ENCODE measurements at regions not wholly inside any gene's neighbourhood (a gene's known extent, or its start where the extent isn't known, plus 50 kb on each side); places are given as distances from the start of the nearest gene placed in this dataset.
"Not testable (repeated sequence)": the region's sequence is repeated elsewhere in the genome, so short reads cannot be mapped to it uniquely, and the experiment has no call there.

DNA sequence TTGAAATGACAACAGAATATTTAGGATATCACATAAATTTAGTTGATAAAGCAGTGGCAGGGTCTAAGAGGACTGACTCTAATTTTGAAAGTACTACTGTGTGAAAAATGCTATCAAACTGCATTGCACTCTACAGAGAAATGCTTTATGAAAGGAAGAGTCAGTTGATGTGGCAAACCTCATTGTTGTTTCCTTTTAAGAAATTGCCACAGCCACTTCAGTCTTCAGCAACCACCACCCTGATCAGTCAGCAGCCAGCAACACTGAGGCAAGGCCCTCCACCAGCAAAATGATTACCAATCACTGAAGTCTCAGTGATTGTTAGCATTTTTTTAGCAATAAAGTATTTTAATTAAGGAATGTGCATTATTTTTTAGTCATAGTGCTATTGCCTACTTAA lies 488.7 kb upstream of the SLC39A10 start:
- DNase-seq (ENCODE audit: low read depth, low spot score): no peak

DNA sequence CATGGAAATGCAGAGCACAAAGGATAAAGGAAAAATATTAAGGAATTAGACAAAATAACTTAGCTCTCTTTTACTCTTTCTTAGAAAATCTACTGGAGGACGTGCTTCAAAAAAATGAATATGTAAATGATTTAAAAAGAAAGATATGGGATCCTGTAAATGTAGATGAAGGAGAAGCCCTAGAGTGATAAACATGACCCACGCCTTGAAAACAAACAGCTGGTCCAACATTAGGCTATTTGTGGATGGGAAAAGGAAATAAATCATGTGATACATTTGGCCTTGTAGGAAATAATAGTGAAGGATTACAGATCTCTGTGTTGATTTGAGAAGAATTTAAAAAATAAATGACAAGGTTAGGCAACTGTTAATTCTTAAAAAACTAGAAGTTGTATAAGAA lies 492.1 kb upstream of the SLC39A10 start:
- DNase-seq (ENCODE audit: low read depth, low spot score): no peak

GRCh38 chr2:195162918-195163317 lies 494.1 kb upstream of the SLC39A10 start:
- no peak for DNase-seq (ENCODE audit: low read depth, low spot score)

- no peak for DNase-seq (ENCODE audit: low read depth, low spot score)
Observed at GRCh38 chr2:195162194-195162593, 494.8 kb upstream of the SLC39A10 start.

DNA sequence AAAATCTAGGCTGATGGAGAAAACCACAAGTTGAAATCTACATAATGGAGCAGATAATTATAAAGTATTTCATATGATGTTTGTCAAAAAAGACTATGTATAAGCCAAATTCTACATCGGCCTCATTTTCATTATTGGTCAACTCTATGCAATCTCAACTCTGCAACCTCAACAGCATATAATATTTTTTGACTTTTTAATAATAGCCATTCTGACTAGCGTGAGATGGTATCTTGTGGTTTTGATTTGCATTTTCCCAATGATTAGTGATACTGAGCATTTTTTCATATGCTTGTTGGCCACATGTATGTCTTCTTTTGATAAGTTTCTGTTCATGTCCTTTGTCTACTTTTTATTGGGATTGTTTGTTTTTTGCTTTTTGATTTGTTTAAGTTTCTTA lies 496.1 kb upstream of the SLC39A10 start:
- no peak for DNase-seq (ENCODE audit: low read depth, low spot score)

- no peak for DNase-seq (ENCODE audit: low read depth, low spot score)
Observed at GRCh38 chr2:195151711-195152110, 505.3 kb upstream of the SLC39A10 start.

- DNase-seq (ENCODE audit: low read depth, low spot score): no peak
Observed at GRCh38 chr2:195150819-195151218, 506.2 kb upstream of the SLC39A10 start.

DNA sequence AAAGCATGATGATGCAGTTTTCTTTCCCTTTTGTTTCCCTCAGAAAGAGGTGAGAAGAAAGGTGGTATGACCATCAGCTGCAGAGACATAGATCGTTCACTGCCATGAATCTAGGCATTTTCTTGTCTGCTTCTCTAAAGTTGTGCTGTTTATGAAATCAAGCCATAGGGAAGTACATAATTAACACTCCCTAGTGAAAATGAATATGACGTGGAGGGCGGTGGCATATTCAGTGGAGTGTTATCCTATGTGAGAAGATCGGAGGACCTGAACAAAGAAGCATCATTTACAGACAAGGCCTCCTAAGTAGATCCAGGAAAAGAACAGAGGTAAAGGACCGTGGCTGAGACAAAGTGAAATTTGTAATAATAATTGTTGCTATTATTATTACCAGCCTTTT lies 509.0 kb upstream of the SLC39A10 start:
- no peak for DNase-seq (ENCODE audit: low read depth, low spot score)

- DNase-seq (ENCODE audit: low read depth, low spot score): no peak
Observed at GRCh38 chr2:195146761-195147541, 510.1 kb upstream of the SLC39A10 start.

DNA sequence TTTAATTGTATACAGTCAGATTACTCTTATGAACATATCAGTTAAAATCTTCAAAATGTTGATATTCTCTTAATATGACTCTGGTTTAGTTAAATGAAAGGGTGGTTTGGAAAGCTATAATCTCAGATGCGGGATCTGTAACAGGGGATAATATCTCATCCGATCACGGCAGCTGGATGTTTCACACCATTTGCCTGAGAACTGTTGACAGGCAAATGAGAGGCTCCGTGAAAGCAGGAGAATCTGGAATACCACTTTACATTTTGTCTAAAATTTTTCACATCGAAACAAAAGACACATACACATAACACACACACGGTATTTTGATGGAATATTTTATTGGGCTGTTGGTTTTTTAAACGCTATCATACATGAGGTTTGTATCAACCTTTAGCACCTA lies 518.6 kb upstream of the SLC39A10 start:
- DNase-seq (ENCODE audit: low read depth, low spot score): no peak

DNA sequence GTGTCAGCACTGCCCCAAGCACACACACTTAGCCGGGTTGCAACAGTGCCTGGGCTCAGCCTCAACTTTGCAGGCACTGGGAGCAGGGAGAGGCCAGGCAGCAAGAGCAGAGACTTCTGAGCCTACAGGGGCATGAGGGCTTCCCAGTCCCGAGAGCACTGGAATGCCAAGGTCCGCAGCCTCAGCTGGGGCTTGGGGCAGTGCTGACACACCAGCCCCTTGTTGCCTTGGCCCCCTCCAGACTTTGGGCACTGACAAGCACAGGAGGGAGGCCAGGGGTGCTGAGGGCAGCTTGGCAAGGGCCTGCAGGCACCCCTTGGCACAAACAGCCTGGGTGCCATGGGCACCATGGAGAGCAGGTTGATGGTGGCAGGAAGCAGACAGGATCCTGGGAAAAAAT lies 531.1 kb upstream of the SLC39A10 start:
- not testable (repeated sequence) for DNase-seq (ENCODE audit: low read depth, low spot score)

- no peak for DNase-seq (ENCODE audit: low read depth, low spot score)
Observed at GRCh38 chr2:195124391-195125079, 532.5 kb upstream of the SLC39A10 start.

GRCh38 chr2:195122653-195123052 lies 534.4 kb upstream of the SLC39A10 start:
- DNase-seq (ENCODE audit: low read depth, low spot score): no peak

DNA sequence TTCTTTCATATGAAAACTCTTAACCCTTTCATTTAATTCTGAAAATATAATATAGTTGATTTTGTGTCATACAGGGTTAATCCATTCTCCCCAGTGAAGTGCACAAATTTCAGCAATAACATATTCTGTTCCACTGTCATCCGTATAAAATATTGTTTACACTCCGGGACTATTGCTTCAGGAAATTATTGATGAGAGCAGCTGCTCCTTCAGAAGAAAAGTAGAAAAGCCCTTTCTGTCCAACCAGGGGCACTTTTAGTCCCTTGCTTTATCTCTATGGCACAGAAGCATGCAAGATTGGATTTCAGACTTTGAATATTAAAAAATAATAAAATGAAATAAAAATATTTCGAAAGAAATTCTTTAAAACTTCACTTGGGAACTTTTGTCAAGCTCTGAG lies 535.7 kb upstream of the SLC39A10 start:
- DNase-seq (ENCODE audit: low read depth, low spot score): no peak

GRCh38 chr2:195119231-195119630 lies 537.8 kb upstream of the SLC39A10 start:
- DNase-seq (ENCODE audit: low read depth, low spot score): no peak

- no peak for DNase-seq (ENCODE audit: low read depth, low spot score)
Observed at GRCh38 chr2:195118276-195118675, 538.8 kb upstream of the SLC39A10 start.

- no peak for DNase-seq (ENCODE audit: low read depth, low spot score)
Observed at GRCh38 chr2:195117011-195117410, 540.0 kb upstream of the SLC39A10 start.

DNA sequence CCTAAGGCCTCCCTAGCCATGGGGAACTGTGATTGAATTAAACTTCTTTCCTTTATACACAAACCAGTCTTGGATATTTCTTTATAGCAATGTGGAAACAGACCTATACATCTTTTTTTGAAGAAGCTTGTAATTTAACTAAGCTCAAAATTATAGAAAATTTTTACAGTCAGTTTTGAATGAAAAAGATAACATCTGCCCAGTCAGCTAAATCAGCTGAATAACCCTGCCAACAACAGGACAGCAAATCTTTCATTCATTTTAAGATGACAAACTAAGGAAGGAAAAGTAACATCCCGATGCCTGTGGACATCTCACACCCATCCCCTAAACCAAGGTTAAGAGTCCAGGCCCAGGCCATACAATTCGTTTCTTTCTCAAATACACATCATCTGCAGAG lies 541.3 kb upstream of the SLC39A10 start:
- DNase-seq (ENCODE audit: low read depth, low spot score): no peak

GRCh38 chr2:195108182-195108581 lies 548.8 kb upstream of the SLC39A10 start:
- no peak for DNase-seq (ENCODE audit: low read depth, low spot score)

DNA sequence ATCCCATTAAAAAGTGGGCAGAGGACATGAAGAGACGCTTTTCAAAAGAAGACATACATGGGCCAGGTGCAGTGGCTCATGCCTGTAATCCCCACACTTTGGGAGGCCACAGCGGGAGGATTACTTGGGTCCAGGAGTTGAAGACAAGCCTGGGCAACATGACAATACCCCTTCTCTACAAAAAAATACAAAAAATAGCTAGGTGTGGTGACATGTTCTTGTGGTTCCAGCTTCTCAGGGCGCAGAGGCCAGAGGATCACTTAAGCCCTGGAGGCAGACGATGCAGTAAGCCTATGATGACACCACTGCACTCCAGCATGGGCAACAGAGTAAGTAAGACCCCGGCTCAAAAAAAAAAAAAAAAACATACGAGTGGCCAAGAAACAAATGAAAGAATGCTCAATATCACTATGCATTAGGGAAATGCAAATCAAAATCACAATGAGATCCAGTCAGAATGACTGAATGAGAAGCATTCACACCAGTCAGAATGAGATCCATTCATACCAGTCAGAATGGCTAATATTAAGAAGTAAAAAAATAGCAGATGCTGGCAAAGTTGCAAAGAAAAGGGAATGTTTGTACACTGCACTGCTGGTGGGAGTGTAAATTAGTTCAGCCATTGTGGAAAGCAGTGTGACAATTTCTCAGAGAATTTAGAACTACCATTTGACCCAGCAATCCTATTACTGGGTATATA lies 550.2 kb upstream of the SLC39A10 start:
- no peak for DNase-seq (ENCODE audit: low read depth, low spot score)

DNA sequence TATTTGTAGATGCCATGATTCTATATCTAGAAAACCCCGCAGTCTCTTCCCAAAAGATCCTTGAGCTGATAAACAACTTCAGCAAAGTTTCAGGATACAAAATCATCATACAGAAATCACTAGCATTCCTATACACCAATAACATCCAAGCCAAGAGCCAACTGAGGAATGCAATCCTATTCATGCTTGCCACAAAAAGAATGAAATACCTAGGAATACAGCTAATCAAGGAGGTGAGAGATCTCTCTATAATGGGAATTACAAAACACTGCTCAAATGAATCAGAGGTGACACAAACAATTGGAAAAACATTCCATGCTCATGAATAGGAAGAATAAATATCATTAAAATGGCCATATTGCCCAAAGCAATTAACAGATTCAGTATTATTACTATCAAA lies 551.4 kb upstream of the SLC39A10 start:
- DNase-seq (ENCODE audit: low read depth, low spot score): no peak

DNA sequence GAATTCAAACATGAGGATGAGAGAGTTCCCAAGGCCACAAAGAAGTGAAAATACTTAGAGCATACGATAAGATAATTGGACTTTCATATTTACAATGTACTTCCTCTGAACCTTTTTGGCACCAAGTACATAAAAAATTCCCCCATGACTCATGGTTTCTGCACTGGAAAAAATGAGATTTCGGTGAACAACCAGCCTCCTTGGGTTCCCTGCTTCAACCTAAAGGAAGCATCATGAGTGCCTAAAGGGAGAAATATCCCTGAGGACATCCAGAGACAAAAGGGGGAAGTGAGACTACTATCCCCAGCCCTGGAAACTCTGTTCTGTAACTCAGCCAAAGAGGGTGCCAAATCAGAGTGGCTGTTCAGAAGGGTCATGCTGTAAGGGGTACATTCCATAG lies 562.7 kb upstream of the SLC39A10 start:
- DNase-seq (ENCODE audit: low read depth, low spot score): no peak

DNA sequence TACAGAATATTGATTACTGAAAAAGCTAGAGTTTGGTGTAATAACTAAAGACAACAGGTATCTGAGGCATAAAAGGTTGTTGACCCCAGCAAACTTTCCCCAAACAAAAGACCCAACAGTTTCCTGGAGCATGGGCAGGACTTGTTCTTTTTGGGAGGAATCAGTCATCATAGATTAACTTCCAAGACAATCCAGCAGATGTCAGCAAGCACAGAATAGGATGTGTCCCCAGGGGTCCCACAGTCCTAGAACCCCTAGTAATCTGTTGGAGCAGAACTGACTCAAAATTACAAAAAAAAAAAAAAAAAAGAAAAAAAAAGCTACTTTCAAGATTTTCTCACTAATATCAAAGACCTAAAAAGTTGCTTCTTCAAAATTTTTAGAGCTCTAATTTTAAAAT lies 564.7 kb upstream of the SLC39A10 start:
- no peak for DNase-seq (ENCODE audit: low read depth, low spot score)

Measured in activated CD4-positive, CD25-positive, alpha-beta regulatory T cell treated with anti-CD3 and anti-CD28 coated beads, Interleukin-2, amount 50 U/mL, for 16 hours (primary cell).